BLaER1 treated with 17β-estradiol and CSF1 and Interleukin-3, amounts not matched to agents 10 nM and 100 nM (cell line): ENCODE measurements at regions not wholly inside any gene's neighbourhood (a gene's known extent, or its start where the extent isn't known, plus 50 kb on each side); places are given as distances from the start of the nearest gene placed in this dataset.

Source experiments
- H3K27ac ChIP-seq, 11 experiments: shearing (Covaris generic); formaldehyde crosslinking; 2 replicates each; pipeline ENCODE4 v1.8.1; 2022
- H3K27me3 ChIP-seq, 11 experiments: shearing (Covaris generic); formaldehyde crosslinking; 2 replicates each; pipeline ENCODE4 v1.8.1; 2022
- H3K36me3 ChIP-seq, 11 experiments: shearing (Covaris generic); formaldehyde crosslinking; 2 replicates each; pipeline ENCODE4 v1.8.1; 2022
- H3K4me1 ChIP-seq, 10 experiments: shearing (Covaris generic); formaldehyde crosslinking; 2 replicates each; pipeline ENCODE4 v1.8.1; 2022
- H3K4me2 ChIP-seq, 11 experiments: shearing (Covaris generic); formaldehyde crosslinking; 2 replicates each; pipeline ENCODE4 v1.8.1; 2022
- H3K4me3 ChIP-seq, 10 experiments: shearing (Covaris generic); formaldehyde crosslinking; 2 replicates each; pipeline ENCODE4 v1.8.1; 2022
- H3K9ac ChIP-seq, 11 experiments: shearing (Covaris generic); formaldehyde crosslinking; 2 replicates each; pipeline ENCODE4 v1.8.1; 2022
- H3K9me3 ChIP-seq, 11 experiments: shearing (Covaris generic); formaldehyde crosslinking; replicated peaks in 1 of 11; 2 replicates each; pipeline ENCODE4 v1.8.1; 2022
- H4K20me1 ChIP-seq, 11 experiments: shearing (Covaris generic); formaldehyde crosslinking; 2 replicates each; pipeline ENCODE4 v1.8.1; 2022
- Cebpa-rat ChIP-seq, 11 experiments: shearing (Covaris generic); IDR thresholded peaks; 2 replicates each; pipeline ENCODE4 v1.8.1; 2022

GRCh38 chr1:118828038-118828437, 160.1 kb downstream of the TBX15 start:
- Histone ChIP-seq H3K4me2 (no peak overlapping the region), H3K27me3 (no peaks in the 10 kb centered on the region), H3K9me3 (peaks cover 0 to 8% (median 0%) of the 10 kb centered on the region in 11 experiments; a peak in 2 of 22 replicates), H3K9ac (no peak overlapping the region), H3K4me3 (no peak overlapping the region), H3K36me3 (no peaks in the 10 kb centered on the region), H3K4me1 (no peaks in the 10 kb centered on the region), H4K20me1 (no peaks in the 10 kb centered on the region), H3K27ac (no peak overlapping the region)
- no peak for TF ChIP-seq Cebpa-rat (IDR thresholded peaks at IDR 0.05)

GRCh38 chr1:118827636-118828035, 160.5 kb downstream of the TBX15 start:
- no peaks in the 10 kb centered on the region for H3K27me3 ChIP-seq
- H3K4me2 ChIP-seq = no peak overlapping the region
- H3K4me1 ChIP-seq = no peaks in the 10 kb centered on the region
- H3K27ac ChIP-seq = no peak overlapping the region
- TF ChIP-seq Cebpa-rat (IDR thresholded peaks at IDR 0.05) = no peak
- H3K9ac ChIP-seq = no peak overlapping the region
- no peaks in the 10 kb centered on the region for H3K36me3 ChIP-seq
- peaks cover 0 to 8% (median 0%) of the 10 kb centered on the region in 11 experiments; a peak in 2 of 22 replicates for H3K9me3 ChIP-seq
- H3K4me3 ChIP-seq = no peak overlapping the region
- H4K20me1 ChIP-seq = no peaks in the 10 kb centered on the region

- Histone ChIP-seq H3K4me2 (no peak overlapping the region), H3K36me3 (no peaks in the 10 kb centered on the region), H3K27ac (no peak overlapping the region), H3K4me1 (no peaks in the 10 kb centered on the region), H3K9ac (no peak overlapping the region), H3K27me3 (no peaks in the 10 kb centered on the region), H3K4me3 (no peak overlapping the region), H3K9me3 (peaks cover 0 to 8% (median 0%) of the 10 kb centered on the region in 11 experiments; a peak in 2 of 22 replicates), H4K20me1 (no peaks in the 10 kb centered on the region)
- TF ChIP-seq Cebpa-rat (IDR thresholded peaks at IDR 0.05) = no peak
Observed at GRCh38 chr1:118827207-118827606, 160.9 kb downstream of the TBX15 start.

- no peak overlapping the region for H3K9ac ChIP-seq
- no peak overlapping the region for H3K4me2 ChIP-seq
- no peaks in the 10 kb centered on the region for H3K36me3 ChIP-seq
- no peak overlapping the region for H3K4me3 ChIP-seq
- no peaks in the 10 kb centered on the region for H4K20me1 ChIP-seq
- H3K9me3 ChIP-seq = peaks cover 0 to 8% (median 0%) of the 10 kb centered on the region in 11 experiments; a peak in 2 of 22 replicates
- H3K27ac ChIP-seq = no peak overlapping the region
- no peaks in the 10 kb centered on the region for H3K4me1 ChIP-seq
- H3K27me3 ChIP-seq = no peaks in the 10 kb centered on the region
- TF ChIP-seq Cebpa-rat (IDR thresholded peaks at IDR 0.05) = no peak
Observed at GRCh38 chr1:118826669-118827068, 161.5 kb downstream of the TBX15 start.

GRCh38 chr1:118825619-118826018, 162.5 kb downstream of the TBX15 start:
- no peak overlapping the region for H3K9ac ChIP-seq
- H3K9me3 ChIP-seq = 0 out of 22 replicates have a peak, but pooled peaks cover 0 to 2% (median 0%) of the 10 kb centered on the region in 11 experiments
- no peaks in the 10 kb centered on the region for H3K27me3 ChIP-seq
- no peaks in the 10 kb centered on the region for H4K20me1 ChIP-seq
- no peak overlapping the region for H3K4me3 ChIP-seq
- no peak overlapping the region for H3K27ac ChIP-seq
- no peak for TF ChIP-seq Cebpa-rat (IDR thresholded peaks at IDR 0.05)
- no peak overlapping the region for H3K4me2 ChIP-seq
- no peaks in the 10 kb centered on the region for H3K36me3 ChIP-seq
- no peaks in the 10 kb centered on the region for H3K4me1 ChIP-seq

- H3K27ac ChIP-seq = no peak overlapping the region
- no peaks in the 10 kb centered on the region for H3K27me3 ChIP-seq
- no peaks in the 10 kb centered on the region for H3K36me3 ChIP-seq
- H4K20me1 ChIP-seq = no peaks in the 10 kb centered on the region
- TF ChIP-seq Cebpa-rat (IDR thresholded peaks at IDR 0.05) = no peak
- no peak overlapping the region for H3K9ac ChIP-seq
- no peak overlapping the region for H3K4me2 ChIP-seq
- H3K4me3 ChIP-seq = no peak overlapping the region
- no peaks in the 10 kb centered on the region for H3K9me3 ChIP-seq
- H3K4me1 ChIP-seq = no peaks in the 10 kb centered on the region
Observed at GRCh38 chr1:118821801-118822200, 166.3 kb downstream of the TBX15 start.

- H3K36me3 ChIP-seq = no peaks in the 10 kb centered on the region
- no peak overlapping the region for H3K4me2 ChIP-seq
- no peak overlapping the region for H3K27ac ChIP-seq
- H3K4me1 ChIP-seq = peaks cover 0 to 3% (median 0%) of the 10 kb centered on the region in 10 experiments; a peak in 4 of 20 replicates
- H4K20me1 ChIP-seq = no peaks in the 10 kb centered on the region
- no peak overlapping the region for H3K4me3 ChIP-seq
- H3K9ac ChIP-seq = no peak overlapping the region
- H3K9me3 ChIP-seq = no peaks in the 10 kb centered on the region
- TF ChIP-seq Cebpa-rat (IDR thresholded peaks at IDR 0.05) = no peak
- no peaks in the 10 kb centered on the region for H3K27me3 ChIP-seq
Observed at GRCh38 chr1:118820864-118821263, 167.3 kb downstream of the TBX15 start.

GRCh38 chr1:118815909-118816308, 172.2 kb downstream of the TBX15 start:
- H3K4me1 ChIP-seq = peaks cover 0 to 5% (median 0%) of the 10 kb centered on the region in 10 experiments; a peak in 4 of 20 replicates
- H3K4me3 ChIP-seq = no peak overlapping the region
- H3K9ac ChIP-seq = no peak overlapping the region
- H3K4me2 ChIP-seq = peak overlapping the region in 2 of 11 experiments; percentile 9 to 30; a peak in 3 of 22 replicates
- H3K27me3 ChIP-seq = no peaks in the 10 kb centered on the region
- no peaks in the 10 kb centered on the region for H4K20me1 ChIP-seq
- no peaks in the 10 kb centered on the region for H3K9me3 ChIP-seq
- H3K27ac ChIP-seq = no peak overlapping the region
- no peaks in the 10 kb centered on the region for H3K36me3 ChIP-seq
- no peak for TF ChIP-seq Cebpa-rat (IDR thresholded peaks at IDR 0.05)

GRCh38 chr1:118812555-118812954, 175.6 kb downstream of the TBX15 start:
- Histone ChIP-seq H3K4me2 (no peak overlapping the region), H3K4me1 (peaks cover 0 to 5% (median 0%) of the 10 kb centered on the region in 10 experiments; a peak in 4 of 20 replicates), H3K27ac (no peak overlapping the region), H3K9me3 (no peaks in the 10 kb centered on the region), H3K36me3 (no peaks in the 10 kb centered on the region), H4K20me1 (no peaks in the 10 kb centered on the region), H3K27me3 (no peaks in the 10 kb centered on the region), H3K4me3 (no peak overlapping the region), H3K9ac (no peak overlapping the region)
- TF ChIP-seq Cebpa-rat (IDR thresholded peaks at IDR 0.05) = 0 out of 22 replicates have a peak, but pooled peaks of 1 of the 11 experiments have one; percentile 12

- TF ChIP-seq Cebpa-rat (IDR thresholded peaks at IDR 0.05) = no peak
- Histone ChIP-seq H3K27me3 (no peaks in the 10 kb centered on the region), H3K9me3 (no peaks in the 10 kb centered on the region), H3K4me2 (no peak overlapping the region), H3K27ac (no peak overlapping the region), H3K36me3 (no peaks in the 10 kb centered on the region), H3K4me3 (no peak overlapping the region), H3K4me1 (peaks cover 0 to 5% (median 0%) of the 10 kb centered on the region in 10 experiments; a peak in 4 of 20 replicates), H3K9ac (no peak overlapping the region), H4K20me1 (no peaks in the 10 kb centered on the region)
Observed at GRCh38 chr1:118811156-118811555, 177.0 kb downstream of the TBX15 start.
